ENCODE measurements at regions not wholly inside any gene's neighbourhood (a gene's known extent, or its start where the extent isn't known, plus 50 kb on each side); places are given as distances from the start of the nearest gene placed in this dataset.

DNA sequence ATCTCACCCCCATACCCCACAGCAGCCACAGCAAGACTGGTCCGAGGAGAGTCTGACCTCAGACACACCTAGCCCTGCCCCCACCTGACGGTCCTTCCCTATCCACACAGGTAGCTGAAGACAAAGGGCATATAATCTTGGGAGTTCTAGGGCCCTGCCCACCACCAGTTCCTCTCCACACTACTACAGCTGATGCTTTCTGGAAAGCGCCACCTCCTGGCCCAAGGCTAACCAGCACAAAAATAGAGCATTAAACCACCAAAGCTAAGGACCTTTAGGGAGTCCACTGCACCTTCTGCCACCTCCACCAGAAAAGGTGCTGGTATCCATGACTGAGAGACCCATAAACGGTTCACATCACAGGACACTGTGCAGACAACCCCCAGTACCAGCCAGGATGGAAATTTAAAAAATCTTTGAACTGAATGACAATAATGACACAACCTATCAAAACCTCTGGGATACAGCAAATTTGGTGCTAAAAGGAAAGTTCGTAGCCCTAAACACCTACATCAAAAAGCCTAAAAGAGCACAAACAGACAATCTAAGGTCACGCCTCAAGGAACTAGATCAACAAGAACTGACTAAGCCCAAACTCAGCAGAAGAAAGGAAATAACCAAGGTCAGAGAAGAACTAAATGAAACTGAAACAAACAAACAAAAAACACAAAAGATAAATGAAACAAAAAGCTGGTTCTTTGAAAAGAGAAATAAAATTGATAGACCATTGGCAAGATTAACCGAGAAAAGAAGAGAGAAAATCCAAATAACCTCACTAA lies 122.1 kb upstream of the TPRG1 start:
- no peak for DNase-seq

DNA sequence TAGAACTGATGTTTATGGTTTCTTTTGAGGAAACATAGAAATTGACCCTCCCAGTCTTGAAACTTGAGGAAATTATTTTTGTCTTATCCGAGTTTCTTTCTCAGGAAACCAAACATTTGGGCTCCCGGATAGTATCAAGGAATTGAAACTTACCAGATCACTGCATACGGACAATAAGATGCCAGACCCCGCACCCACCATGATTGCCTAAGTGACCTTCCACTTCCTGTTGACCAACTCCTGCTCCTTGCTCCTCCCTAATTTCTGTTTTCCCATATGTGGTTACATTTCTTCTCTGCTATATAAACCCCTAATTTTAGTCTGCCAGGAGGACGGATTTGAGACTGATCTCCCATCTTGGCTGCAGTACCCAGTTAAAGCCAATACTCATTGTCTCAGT lies 118.4 kb upstream of the TPRG1 start:
- DNase-seq: no peak

DNA sequence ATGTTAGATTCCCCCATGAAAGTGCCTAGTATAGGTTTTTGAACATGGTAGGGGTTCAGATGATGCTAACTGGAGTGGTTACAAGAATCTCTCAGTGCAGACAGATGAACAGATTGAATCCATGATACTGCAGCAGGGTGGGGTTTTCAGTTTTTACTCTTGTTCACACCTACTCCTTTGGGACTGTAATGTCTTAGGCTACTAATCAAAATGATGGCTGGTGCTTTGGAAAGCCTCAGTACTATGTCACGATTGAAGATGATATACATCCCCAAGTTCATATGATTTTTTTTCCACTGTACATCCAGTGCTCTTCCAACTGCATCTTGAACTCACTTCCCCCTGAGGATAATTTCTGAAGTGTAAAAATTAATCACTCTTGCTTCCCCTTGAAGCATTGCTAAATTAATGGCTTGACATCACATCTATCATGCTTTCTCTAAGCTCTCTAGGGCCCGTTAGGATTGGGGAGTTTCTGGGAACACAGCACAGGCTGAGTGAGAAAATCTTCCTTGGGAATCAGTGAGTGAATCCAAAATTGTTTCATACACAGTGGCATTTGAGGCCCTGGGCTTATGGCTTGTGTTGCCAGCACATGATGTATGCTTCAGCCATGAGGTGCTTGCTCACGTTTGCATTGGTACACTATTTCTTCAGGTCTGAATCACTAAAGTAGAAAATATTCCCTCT lies 115.0 kb upstream of the TPRG1 start:
- peak; percentile 76 for DNase-seq

DNA sequence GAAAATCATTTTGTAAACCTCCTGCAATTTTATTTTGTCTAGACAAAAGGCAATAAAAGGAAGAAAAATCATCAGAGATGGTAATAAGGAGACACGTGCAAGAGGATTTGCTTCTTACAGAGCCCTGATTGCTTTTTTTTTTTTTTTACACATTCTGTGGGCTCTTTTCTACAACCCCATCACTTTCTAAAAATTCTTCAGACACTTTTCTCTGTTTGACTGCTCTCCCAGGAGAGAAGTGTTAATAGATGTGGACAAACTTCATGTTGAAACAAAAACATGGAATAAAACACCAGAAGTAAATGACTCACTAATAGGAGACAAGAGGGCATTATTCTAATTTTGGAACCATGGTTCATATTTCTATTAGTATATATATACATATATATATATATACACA lies 114.4 kb upstream of the TPRG1 start:
- no peak for DNase-seq

DNA sequence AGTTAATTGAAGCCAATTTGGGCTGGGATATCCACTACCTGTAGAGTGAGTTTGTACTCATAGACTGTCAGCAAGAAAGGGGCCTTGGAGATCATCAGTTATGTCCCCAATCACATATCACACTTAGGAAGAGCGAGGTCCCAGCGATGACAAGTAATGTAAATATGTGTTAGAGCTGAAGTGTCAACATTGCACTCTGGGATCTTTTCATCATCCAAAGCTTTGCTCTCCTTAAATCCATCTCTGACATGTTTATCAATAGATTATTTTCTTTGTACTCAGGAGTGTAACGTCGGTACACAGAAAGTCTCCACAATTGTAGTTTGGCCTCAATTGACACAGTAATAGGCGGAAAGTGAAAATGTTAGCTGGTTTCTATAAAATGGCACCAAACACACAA lies 113.7 kb upstream of the TPRG1 start:
- no peak for DNase-seq

DNA sequence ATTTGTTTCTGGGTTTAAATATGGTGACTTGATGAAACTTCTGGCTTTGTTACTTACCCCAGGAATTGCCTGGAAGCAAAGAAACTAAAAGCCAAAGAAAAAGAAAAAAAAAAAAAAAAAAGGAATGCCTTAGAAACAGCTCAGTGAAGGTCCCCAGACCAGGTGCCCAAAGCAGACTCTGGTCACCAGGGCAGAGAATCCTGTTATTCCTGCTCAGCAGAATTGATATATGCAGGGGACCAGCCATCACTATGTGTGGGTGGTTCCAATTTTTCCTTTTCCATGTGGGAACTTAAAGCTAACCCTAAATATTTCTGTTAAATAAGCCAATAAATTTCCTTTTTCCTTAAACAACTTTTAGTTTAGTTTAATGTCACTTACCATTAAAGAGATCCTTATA lies 100.8 kb upstream of the TPRG1 start:
- DNase-seq: no peak

DNA sequence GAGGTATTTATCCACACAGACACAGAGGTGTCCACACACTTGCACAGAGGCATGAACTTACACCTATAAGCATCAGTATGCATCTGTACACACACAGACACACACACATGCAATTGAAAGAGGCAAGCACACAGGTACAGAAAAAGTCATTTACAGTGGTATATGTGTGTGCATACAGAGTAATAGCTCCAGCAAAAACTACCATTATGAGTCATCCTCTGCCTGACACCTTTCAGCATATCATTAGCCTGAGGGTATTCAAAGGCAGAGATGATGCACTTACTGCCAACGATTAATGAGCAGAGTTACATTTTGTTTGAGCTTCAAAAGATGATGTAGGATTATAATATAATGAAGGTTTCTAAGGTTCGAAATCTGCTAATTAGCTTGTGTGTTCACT lies 100.3 kb upstream of the TPRG1 start:
- DNase-seq: no peak

DNA sequence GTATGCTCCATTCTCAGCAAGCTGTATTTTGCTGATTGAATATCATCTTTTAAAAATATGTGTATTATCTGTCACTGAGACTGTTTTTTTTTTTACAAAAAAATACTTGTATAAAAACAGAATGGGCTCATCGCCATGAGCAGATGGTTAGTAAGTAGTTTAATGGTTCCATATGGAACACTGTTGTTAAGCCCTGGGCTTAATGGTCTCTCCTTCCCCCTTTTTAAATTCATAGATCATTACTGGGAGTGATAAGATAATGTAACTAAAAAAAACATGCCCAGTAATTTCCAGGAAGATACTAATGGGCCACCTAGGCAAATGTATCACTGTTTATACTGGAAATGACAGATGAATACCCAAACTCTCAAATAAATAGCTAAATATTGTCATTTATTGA lies 95.3 kb upstream of the TPRG1 start:
- DNase-seq: no peak

DNA sequence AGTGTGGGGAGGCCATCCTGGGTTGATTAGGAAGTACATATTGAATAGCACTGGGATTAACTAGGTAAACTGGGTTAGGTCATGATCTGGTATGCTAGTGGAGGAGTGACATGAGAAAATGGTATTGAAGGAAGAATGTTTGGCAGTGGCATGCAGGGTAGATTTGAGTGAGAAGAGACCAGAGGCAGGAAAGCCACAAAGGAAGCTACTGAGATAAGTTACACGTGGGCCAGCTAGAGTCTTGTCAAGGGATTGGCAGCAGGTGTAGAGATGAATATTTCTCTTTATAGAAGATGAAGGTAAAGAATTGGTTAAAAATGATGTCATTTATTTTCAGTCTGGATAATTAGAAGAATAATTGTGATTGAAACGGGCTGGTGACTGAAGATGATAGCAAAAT lies 91.0 kb upstream of the TPRG1 start:
- no peak for DNase-seq

DNA sequence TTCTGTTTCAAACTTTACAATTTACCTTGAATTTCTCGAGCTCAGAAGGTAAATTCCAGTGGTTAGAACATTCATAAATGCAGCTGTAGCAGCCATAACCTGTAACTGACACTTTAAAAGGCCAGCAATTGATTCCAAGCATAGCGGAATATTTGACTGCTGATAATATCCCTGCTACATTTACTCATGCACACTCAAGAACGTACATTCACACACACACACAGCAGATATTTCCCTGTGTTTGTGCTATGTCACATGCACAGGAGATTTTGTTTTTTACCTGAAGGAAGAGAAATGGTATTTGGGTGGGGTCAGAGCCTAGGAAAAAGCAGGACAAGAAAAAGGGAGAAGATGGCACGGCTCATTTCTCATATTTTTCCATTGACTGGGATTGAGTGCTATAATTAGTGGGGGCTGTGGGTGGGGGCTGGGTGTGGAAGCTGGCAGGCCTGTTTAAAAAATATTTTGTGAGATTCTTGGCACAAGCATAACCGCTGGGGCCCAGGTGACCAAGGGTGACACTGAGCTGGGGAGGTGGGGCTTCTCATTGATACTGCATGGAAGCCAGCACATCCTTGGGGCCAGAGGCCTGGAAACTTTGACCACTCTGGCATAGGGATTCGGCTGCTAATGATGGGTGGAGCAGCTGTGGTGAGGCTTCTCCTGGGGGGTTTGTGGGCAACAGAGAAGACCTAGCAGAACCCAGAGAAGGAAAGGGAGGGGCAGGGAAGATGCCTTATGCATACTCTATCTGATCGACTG lies 88.9 kb upstream of the TPRG1 start:
- no peak for DNase-seq

DNA sequence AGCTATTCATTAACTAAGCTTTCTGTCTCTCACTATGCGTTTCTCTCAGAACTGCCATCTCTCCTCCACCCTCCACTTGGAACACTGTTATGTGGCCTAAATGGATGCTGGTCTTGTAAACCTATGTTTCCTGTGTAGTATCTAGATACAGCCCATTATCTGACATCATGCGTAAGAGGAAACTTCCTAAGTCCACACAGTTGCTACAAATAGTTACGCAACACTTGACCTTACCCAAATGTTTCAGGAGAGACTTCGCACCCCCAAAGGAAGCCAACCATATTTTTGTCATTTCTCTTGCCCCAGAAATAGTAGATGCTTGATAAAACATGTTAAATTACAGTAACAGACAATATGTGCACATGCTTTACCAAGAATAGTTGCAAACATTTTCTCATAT lies 87.2 kb upstream of the TPRG1 start:
- DNase-seq: no peak

DNA sequence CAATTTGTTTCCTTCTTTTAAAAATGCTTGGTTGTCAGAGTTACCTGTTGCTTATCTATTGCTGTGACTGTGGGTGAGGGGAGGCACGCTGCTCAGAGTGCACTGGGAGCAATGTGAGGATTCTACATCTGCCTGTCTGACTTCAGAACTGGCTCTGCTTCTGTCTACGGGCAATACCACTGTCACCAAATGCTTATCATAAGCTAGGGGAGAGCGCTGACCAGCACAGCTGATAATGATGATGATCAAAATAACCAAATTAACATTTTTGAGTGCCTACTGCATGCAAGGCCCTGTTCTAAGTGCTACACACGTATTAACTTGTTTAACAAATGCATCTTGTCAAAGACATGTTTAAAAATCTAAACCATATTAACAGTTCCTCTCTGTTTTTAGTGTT lies 79.2 kb upstream of the TPRG1 start:
- DNase-seq: no peak

DNA sequence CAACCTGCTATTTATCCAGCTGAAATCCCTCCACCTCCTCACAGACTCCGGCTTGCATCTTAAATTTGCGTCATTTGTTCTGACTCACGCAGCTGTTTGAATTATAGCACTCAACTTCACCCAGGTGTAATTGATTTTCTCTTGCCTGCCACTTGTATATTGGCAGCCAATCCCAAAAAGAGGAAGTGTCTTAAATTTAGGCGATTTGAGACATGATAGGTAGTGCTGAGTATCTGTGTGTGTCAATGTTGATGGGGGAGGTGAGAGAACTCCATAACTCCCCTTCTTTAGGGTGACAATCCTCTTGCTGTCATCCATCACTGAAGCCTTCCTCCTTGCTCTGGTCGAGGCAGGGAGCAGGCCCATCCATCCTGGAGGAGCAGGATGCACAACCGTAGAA lies 77.2 kb upstream of the TPRG1 start:
- DNase-seq: no peak

DNA sequence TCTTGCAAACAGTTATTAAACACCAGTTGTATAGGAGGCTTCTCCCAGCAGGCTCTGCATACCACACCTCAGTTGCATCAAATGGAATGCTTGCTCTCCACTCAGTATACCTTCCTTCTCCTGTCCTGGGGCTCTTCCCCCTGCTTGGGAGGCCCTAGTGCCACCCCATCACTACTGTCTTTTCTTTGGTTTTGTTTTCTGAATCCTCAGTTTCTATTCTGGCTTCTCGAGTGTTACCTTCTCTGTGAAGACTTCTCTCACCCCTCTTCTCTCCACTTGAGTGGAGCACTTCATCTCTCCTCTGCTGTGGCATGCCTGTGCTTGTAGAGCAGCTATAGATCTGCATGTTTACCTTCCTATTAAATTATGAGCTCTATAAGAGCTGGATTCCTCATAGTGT lies 75.7 kb upstream of the TPRG1 start:
- no peak for DNase-seq

DNA sequence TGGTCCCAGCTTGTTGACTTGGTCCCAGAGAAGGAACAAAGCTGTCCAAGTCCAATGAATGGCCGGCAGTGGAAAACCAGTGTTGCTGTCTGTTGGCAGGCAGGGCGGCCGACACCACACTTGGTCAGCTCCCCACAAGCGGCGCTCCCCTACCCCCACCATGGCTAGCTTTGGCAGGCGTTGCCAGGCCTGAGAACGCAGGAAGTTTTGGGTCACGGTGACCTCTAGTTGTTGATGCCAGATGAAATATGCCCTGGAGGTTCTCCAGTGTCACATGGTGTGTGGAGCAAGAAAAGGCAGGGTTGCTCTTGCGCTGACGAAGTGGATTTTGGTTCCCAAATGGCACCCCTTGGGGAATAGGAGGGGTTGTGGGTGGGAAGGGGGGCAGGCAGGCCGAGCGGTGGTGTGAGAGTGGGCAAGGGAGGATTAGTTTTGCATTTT lies 72.7 kb upstream of the TPRG1 start:
- no peak for DNase-seq

DNA sequence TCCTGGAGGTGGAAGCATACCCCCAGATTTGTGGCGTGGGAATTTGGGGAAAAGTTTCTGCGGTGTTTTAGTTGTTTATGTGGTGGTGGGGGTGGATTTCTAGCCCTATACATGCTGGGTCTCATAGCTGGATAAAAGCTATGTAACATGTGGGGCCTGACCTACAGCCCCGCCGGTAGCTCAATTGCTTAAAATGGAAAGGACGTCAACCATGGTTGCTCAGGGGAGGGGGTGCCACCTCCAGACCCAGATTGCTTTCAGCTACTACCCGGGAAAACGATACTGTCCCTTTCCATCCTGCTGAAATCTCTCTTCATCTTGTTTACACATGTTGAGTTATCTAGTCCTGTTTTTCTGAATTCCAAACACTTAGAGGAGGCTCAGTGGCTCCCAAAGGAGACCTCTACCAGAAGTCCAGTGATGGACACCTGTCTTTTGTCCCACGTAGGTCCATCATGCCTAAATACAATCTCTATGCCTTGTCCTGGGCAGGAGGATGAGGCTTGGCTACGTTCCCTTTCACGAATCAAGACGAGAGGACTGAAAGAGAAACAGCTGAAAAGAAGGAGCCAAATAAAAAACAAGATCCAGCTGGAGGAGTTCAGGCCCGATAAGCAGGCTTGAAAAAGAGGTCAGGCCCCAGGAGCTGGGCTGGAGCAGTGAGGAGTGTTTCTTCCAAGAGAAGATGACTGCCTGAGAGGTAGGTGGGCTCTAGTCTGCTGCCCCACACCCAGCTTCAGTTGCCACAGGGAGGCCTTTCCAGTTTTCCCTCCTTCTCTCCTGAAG lies 72.1 kb upstream of the TPRG1 start:
- peak; percentile 8 for DNase-seq

DNA sequence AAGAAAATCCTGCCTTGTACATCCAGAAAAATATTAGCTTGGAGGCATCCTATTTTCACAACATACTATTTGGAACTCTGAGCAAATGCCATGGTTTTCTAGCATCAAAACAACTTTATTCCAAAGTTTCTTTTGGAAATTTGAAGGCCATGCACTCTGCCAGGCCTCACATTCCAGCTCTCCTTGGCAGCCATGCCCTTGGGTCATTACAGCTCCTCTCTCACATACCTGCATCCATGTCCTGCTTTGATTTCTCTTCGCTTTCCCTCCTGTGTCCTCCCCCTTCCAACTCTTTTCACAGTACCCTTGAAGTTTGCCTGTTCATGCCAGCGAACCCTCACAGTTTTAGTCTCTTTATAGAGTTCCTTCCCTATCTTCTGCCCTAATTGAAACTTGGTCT lies 70.9 kb upstream of the TPRG1 start:
- no peak for DNase-seq

DNA sequence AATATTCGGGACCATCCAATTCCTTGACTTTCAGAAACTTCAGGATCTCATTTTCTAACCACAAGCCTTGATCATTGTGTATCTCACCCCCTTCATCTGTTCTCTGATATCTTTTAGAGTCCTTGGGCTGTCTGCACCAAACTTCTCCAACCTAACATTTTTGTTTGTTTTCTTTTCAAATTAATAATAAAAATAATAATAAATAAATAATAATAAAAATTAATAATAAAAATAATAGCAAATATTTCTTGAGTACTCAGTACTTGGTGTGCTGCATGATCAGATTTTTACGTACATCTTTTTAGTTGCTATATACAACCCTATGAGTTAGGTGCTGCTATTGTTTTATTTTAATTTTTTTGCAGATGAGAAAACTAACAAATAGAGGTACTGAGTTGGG lies 70.2 kb upstream of the TPRG1 start:
- DNase-seq: no peak

DNA sequence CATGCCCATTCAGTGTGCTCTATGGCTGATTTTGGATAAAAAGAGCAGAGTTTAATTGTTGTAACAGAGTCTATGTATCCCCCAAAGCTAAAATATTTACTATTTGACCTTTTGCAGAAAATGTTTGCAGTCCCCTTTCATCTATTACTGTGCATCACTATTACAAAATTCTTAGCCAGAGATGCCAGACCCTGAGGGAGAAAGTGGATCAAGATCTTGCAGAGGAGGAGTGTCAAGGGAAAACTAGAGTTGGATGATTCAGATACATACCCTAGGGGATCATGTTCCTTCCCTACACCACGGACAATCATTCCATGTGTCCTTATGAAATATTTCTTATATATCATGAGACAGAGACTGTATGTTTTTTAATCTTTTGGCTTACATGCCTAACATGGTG lies 68.6 kb upstream of the TPRG1 start:
- DNase-seq: no peak

DNA sequence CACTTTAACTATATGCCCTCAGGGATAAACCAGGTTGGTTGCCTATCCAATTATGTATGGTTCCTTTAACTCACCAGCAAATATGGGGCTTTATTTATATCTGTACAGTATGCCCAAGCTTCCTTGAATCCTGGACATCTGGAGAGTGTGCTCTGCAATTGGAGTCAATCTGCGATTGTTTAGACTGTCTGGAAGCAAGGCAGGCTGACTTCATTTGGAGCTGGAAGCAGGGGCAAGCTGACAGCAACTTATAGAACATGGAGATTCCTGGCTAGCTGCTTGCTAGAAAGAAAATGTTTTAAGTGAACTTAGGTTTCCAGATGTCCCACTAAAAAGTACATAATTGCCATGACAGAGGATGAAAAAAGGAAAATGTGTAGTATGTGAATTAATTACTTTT lies 63.7 kb upstream of the TPRG1 start:
- DNase-seq: peak; percentile 89

DNA sequence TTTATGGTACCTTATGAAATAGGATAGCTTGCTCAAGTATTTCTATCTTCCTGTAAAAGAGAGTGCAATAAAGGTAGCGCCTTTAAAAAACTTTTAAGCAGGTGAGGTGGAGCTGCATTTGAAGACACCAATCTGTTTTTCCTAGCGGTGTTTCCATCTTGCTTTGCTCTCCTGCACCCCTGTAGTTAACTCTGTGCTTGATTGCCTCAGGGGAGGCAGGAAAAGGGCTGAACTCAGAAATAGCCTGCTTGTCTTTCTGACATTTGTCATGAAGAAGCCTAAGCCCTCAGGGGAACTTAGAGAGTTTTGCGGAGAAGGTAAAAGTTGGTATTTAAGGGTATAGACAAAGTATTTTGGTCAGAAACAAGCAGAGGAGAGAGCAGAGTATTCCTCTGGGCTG lies 63.0 kb upstream of the TPRG1 start:
- no peak for DNase-seq

DNA sequence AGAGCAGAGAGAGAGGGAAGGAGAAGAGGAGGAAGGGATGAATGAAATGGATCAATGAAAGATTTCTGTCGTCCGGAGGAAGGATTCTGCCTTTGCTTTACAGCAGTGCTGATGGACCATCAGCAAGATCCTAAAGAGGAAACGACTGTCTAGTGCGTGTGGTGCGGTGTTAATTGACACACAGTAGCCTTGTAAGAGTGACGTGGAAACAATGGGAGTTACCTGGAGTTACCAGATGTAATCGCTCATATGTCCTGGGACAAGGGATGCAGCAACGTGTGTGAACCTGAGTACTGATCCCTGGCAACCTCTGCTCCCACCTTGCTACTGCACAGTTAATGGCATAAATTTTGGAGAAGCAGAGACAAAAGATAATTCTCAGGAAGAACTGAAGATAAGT lies 62.6 kb upstream of the TPRG1 start:
- DNase-seq: no peak

DNA sequence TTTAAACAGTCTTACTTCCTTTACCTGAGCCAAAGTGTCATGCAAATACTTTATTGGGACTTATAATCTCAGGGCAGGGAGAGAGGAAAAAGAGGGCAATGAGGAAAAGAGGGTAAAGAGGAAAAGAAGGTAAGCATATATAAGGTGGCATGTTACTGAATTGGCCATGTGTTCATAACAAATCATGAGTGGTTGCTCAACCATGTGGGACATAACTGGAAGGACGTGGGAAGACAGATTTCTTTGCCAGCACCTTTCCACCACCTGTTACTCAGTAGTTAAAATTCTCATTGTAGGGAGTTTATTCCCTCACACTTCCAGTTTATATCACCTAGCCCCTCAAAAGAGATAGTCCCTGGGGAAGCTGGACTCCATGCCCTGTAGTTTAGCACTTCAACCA lies 54.7 kb upstream of the TPRG1 start:
- DNase-seq: no peak

All from skin of body (tissue), 1 donor.